Heart left ventricle (tissue), 16 donors: ENCODE measurements at regions not wholly inside any gene's neighbourhood (a gene's known extent, or its start where the extent isn't known, plus 50 kb on each side); places are given as distances from the start of the nearest gene placed in this dataset.

Experiments used
- ATAC-seq, 4 donors: fragments of 200-7000 bp; cut with Tn5 transposase; one replicate each; pipeline ENCODE4 v1.9.1; 2020 to 2022; ENCODE audit warnings: moderate library complexity in 4 of 4, mild to moderate bottlenecking in 3 of 4, moderate number of reproducible peaks in 1 of 4
- DNase-seq, 5 donors: peaks; one replicate each; pipeline ENCODE4 v3.0.0-alpha.2; 2020
- H3K27ac ChIP-seq, 12 donors: fragments of 200-600 bp; sonication (generic) in 4 of 12; one replicate each; pipeline versions ENCODE4 v1.5.0 to v1.8.0; 2016 to 2022; ENCODE audit warnings: mild to moderate bottlenecking in 2 of 12
- H3K27me3 ChIP-seq, 9 donors: fragments of 200-600 bp; sonication (generic) in 2 of 9; one replicate each; pipeline versions ENCODE4 v1.5.1 to v1.8.0; 2016 to 2022; ENCODE audit warnings: mild to moderate bottlenecking in 3 of 9
- H3K36me3 ChIP-seq, 9 donors: fragments of 200-600 bp; sonication (generic) in 2 of 9; one replicate each; pipeline versions ENCODE4 v1.5.0 to v1.8.0; 2018 to 2022; ENCODE audit warnings: mild to moderate bottlenecking in 2 of 9
- H3K4me1 ChIP-seq, 12 donors: fragments of 200-600 bp; sonication (generic) in 4 of 12; one replicate each; pipeline versions ENCODE4 v1.5.0 to v1.8.0; 2016 to 2022; ENCODE audit warnings: mild to moderate bottlenecking in 3 of 12
- H3K4me3 ChIP-seq, 12 donors: fragments of 200-600 bp; sonication (generic) in 4 of 12; one replicate each; pipeline versions ENCODE4 v1.5.0 to v1.8.0; 2017 to 2022; ENCODE audit warnings: mild to moderate bottlenecking in 9 of 12, moderate library complexity in 4 of 12
- H3K9me3 ChIP-seq, 12 donors: fragments of 200-600 bp; sonication (generic) in 4 of 12; one replicate each; pipeline versions ENCODE4 v1.5.0 to v1.8.0; 2016 to 2022; ENCODE audit warnings: mild to moderate bottlenecking in 1 of 12
- POLR2A ChIP-seq, 2 donors: fragments of 450-650 bp; IDR thresholded peaks; one replicate each; pipeline ENCODE4 v1.6.1; 2017; ENCODE audit warnings: antibody characterized with exemption in 2 of 2, mild to moderate bottlenecking in 2 of 2, moderate library complexity in 2 of 2
- WGBS, 4 donors: extraction: QIAGEN DNeasy Blood & Tissue Kit in 2 of 4; methylation state at CpG; one replicate each; pipeline versions ENCODE4 v1.1.5 to v1.1.7; 2013 to 2018; 5-methylcytosine and 5-hydroxymethylcytosine counted together
- intact Hi-C, 10 donors: fragments of 100-400 bp; cut with DNase I; formaldehyde crosslinking; loops; one replicate each; pipeline versions ENCODE4 v1.11.1 to v1.14.2; 2022
- TF ChIP-seq, protein P1 (sequence below), 12 donors: fragments of 200-600 bp; sonication (generic) in 4 of 12; IDR thresholded peaks; one replicate each; pipeline versions ENCODE4 v1.5.0 to v1.8.0; 2018 to 2022; ENCODE audit warnings: antibody characterized with exemption in 12 of 12, mild to moderate bottlenecking in 5 of 12
- donor health status: ischemic (EF 13 %, LVEDD 7.1; RV severe dilation, severe dysfunction).
- donor health status: healthy with polysubstance abuse.
- donor health status: DM: no; HTN: yes; CAD: no.
- donor health status: DM: no; HTN: no; CAD: no.
- donor health status: ischemic (EF 25% LVEDD 6.9; RV normal size, moderate dysfunction).
- donor health status: ischemic (EF 25% LVEDD 5.7; RV mildly dilated, moderate dysfunction).
- donor health status: healthy.
- donor health status: DM: yes; HTN: yes; CAD: no.
- donor health status: ischemic (EF 35%, LVEDD 5.7; RV mildly dilated, moderate dysfunction).
- donor health status: nonischemic (EF 11% LVEDD 7.7; RV severe dilation, severe dysfunction).
- donor health status: DM: yes; HTN: yes; CAD: no.
- donor health status: PGD.
- donor health status: ischemic (EF 29% LVEDD 5.4; RV normal size, mild dysfunction).
- donor health status: nonischemic (EF 23%, LVEDD 6.1; RV moderate dilation, normal function).

GRCh38 chr4:79074040-79074439 is 134.8 kb upstream of the PAQR3 start:
- Histone ChIP-seq H3K27ac (no peak overlapping the region), H3K9me3 (peaks cover 0 to 49% (median 6%) of the 10 kb centered on the region in 12 donors), H3K27me3 (no peaks in the 10 kb centered on the region), H3K36me3 (no peaks in the 10 kb centered on the region), H3K4me1 (peaks cover 0 to 11% (median 0%) of the 10 kb centered on the region in 12 donors), H3K4me3 (no peak overlapping the region)
- TF ChIP-seq, protein P1, sequence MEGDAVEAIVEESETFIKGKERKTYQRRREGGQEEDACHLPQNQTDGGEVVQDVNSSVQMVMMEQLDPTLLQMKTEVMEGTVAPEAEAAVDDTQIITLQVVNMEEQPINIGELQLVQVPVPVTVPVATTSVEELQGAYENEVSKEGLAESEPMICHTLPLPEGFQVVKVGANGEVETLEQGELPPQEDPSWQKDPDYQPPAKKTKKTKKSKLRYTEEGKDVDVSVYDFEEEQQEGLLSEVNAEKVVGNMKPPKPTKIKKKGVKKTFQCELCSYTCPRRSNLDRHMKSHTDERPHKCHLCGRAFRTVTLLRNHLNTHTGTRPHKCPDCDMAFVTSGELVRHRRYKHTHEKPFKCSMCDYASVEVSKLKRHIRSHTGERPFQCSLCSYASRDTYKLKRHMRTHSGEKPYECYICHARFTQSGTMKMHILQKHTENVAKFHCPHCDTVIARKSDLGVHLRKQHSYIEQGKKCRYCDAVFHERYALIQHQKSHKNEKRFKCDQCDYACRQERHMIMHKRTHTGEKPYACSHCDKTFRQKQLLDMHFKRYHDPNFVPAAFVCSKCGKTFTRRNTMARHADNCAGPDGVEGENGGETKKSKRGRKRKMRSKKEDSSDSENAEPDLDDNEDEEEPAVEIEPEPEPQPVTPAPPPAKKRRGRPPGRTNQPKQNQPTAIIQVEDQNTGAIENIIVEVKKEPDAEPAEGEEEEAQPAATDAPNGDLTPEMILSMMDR (IDR thresholded peaks at IDR 0.05) = no peak
- TF ChIP-seq POLR2A (IDR thresholded peaks at IDR 0.05) = no peak
- no peak for DNase-seq
- ATAC-seq = no peak
- intact Hi-C loops = no loop called here
- 85 to 94% (median 86%) methylated on average over 1 of the region's 1 CpG for WGBS, 4 donors

- Histone ChIP-seq H3K4me3 (no peak overlapping the region), H3K9me3 (peaks cover 0 to 49% (median 6%) of the 10 kb centered on the region in 12 donors), H3K4me1 (peaks cover 0 to 6% (median 0%) of the 10 kb centered on the region in 12 donors), H3K27ac (no peak overlapping the region), H3K27me3 (no peaks in the 10 kb centered on the region), H3K36me3 (no peaks in the 10 kb centered on the region)
- no peak for DNase-seq
- intact Hi-C loops = no loop called here
- TF ChIP-seq, protein P1 (IDR thresholded peaks at IDR 0.05) = no peak
- TF ChIP-seq POLR2A (IDR thresholded peaks at IDR 0.05) = no peak
- WGBS, 4 donors = 48 to 97% (median 70%) methylated on average over 1 of the region's 1 CpG
- ATAC-seq = no peak
Measured at GRCh38 chr4:79073471-79073870, 134.2 kb upstream of the PAQR3 start.

DNA sequence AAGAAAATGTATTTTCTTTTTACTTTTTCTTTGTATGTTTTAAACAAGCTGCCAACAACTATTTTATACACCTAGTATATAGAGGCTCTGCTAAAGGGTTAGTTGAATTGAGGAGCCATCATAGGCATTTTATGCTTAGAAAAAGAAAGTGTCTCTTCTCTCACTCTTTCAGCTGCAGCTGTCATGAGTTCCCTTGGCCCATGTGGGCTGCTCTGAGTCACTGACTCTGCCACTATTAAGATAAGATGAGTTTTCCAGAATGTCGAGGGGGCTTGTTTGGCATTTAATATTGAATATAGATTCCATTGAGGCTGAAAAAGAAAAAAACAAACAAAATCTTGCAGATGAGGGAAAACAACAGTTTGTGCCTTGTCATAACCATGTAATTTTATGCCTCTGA is 126.0 kb upstream of the PAQR3 start:
- intact Hi-C loops = no loop called here
- no peak overlapping the region for H3K27ac ChIP-seq
- ATAC-seq = peak in 1 of 4 donors; percentile 41
- no peak overlapping the region for H3K4me3 ChIP-seq
- no peak for TF ChIP-seq POLR2A (IDR thresholded peaks at IDR 0.05)
- TF ChIP-seq, protein P1 (IDR thresholded peaks at IDR 0.05) = no peak
- peaks cover 0 to 9% (median 0%) of the 10 kb centered on the region in 12 donors for H3K4me1 ChIP-seq
- H3K27me3 ChIP-seq = no peaks in the 10 kb centered on the region
- WGBS, 4 donors = 7 to 19% (median 13%) methylated on average over 1 of the region's 1 CpG
- no peaks in the 10 kb centered on the region for H3K36me3 ChIP-seq
- no peak for DNase-seq
- no peaks in the 10 kb centered on the region for H3K9me3 ChIP-seq

GRCh38 chr4:79064806-79065205 is 125.6 kb upstream of the PAQR3 start:
- 67 to 79% (median 70%) methylated on average over 3 of the region's 3 CpGs for WGBS, 4 donors
- ATAC-seq = no peak
- intact Hi-C loops = no loop called here

More at GRCh38 chr4:79064806-79065205, 125.6 kb upstream of the PAQR3 start:
- no peak overlapping the region for H3K27ac ChIP-seq
- H3K4me1 ChIP-seq = peaks cover 0 to 9% (median 0%) of the 10 kb centered on the region in 12 donors
- no peaks in the 10 kb centered on the region for H3K27me3 ChIP-seq
- DNase-seq = no peak
- no peak for TF ChIP-seq POLR2A (IDR thresholded peaks at IDR 0.05)
- TF ChIP-seq, protein P1 (IDR thresholded peaks at IDR 0.05) = no peak
- no peak overlapping the region for H3K4me3 ChIP-seq
- no peaks in the 10 kb centered on the region for H3K36me3 ChIP-seq
- no peaks in the 10 kb centered on the region for H3K9me3 ChIP-seq
